OCI-LY1 (cell line): ENCODE measurements at regions not wholly inside any gene's neighbourhood (a gene's known extent, or its start where the extent isn't known, plus 50 kb on each side); places are given as distances from the start of the nearest gene placed in this dataset.

ENCODE experiments used
- CTCF ChIP-seq: fragments of 200-600 bp; sonication (generic), shearing (Covaris generic); IDR thresholded peaks from 2 replicates; pipeline ENCODE4 v1.5.1; 2017; ENCODE audit warnings: mild to moderate bottlenecking, antibody characterized with exemption, low read length, moderate library complexity, mixed read lengths
- EZH2 ChIP-seq: fragments of 200-600 bp; sonication (generic), shearing (Covaris generic); IDR thresholded peaks from 2 replicates; pipeline ENCODE4 v1.8.0; 2017; ENCODE audit warnings: borderline replicate concordance, mixed run types, mild to moderate bottlenecking, antibody characterized with exemption, low read length, moderate library complexity, mixed read lengths

GRCh38 chr2:190769258-190769657 lies 111.4 kb upstream of the GLS start:
- TF ChIP-seq CTCF (no peak), EZH2 (no peak)
